A673 (cell line): ENCODE measurements at regions not wholly inside any gene's neighbourhood (a gene's known extent, or its start where the extent isn't known, plus 50 kb on each side); places are given as distances from the start of the nearest gene placed in this dataset.

Experiments
- BruUV-seq: library from RNA; stranded (reverse); fragments of 400-500 nt; replicated peaks from 2 replicates; lab custom pipeline; 2021; lab: Mats Ljungman, UMichigan
- CTCF ChIA-PET: fragments of 300-600 bp; sonication (Branson Sonifier 250); formaldehyde crosslinking; loops from one replicate; lab custom pipeline; 2022; ENCODE audit warnings: antibody characterized with exemption; lab: Charles Lee
- POLR2A ChIA-PET: fragments of 300-600 bp; sonication (Branson Sonifier 250); formaldehyde crosslinking; loops from one replicate; lab custom pipeline; 2022; ENCODE audit warnings: antibody characterized with exemption; ENCODE audit not compliant: low non-redundant PET; lab: Charles Lee
- DNase-seq: peaks from one replicate; pipeline ENCODE4 v3.0.0-alpha.2; 2015; ENCODE audit warnings: low spot score
- H3K27ac ChIP-seq: fragments of 200-600 bp; sonication (generic); 2 replicates; pipeline ENCODE4 v1.5.1; 2016; ENCODE audit warnings: mixed run types, low read depth, mild to moderate bottlenecking, mixed read lengths, antibody characterized with exemption, low read length; ENCODE audit not compliant: poor library complexity, severe bottlenecking
- H3K27me3 ChIP-seq: fragments of 200-600 bp; sonication (generic); replicated peaks from 2 replicates; pipeline ENCODE4 v1.6.1; 2017; ENCODE audit warnings: mixed run types, low read depth, mild to moderate bottlenecking, mixed read lengths, antibody characterized with exemption, low read length; ENCODE audit not compliant: insufficient read depth, poor library complexity
- H3K36me3 ChIP-seq: fragments of 200-600 bp; sonication (generic); 2 replicates; pipeline ENCODE4 v1.6.1; 2016; ENCODE audit warnings: mixed run types, mild to moderate bottlenecking, mixed read lengths, antibody characterized with exemption, low read length; ENCODE audit not compliant: insufficient read depth, poor library complexity, severe bottlenecking
- H3K4me1 ChIP-seq: fragments of 200-600 bp; sonication (generic); 2 replicates; pipeline ENCODE4 v1.6.1; 2017; ENCODE audit warnings: mixed run types, mild to moderate bottlenecking, mixed read lengths, antibody characterized with exemption, low read length; ENCODE audit not compliant: insufficient read depth, poor library complexity, severe bottlenecking
- H3K4me3 ChIP-seq: fragments of 200-600 bp; sonication (generic); 2 replicates; pipeline ENCODE4 v1.5.1; 2016; ENCODE audit warnings: low read depth, mixed run types, mild to moderate bottlenecking, mixed read lengths, low read length; ENCODE audit not compliant: poor library complexity, severe bottlenecking
- H3K9me3 ChIP-seq: fragments of 200-600 bp; sonication (generic); 2 replicates; pipeline ENCODE4 v1.6.1; 2016; ENCODE audit warnings: mixed run types, low read depth, mild to moderate bottlenecking, mixed read lengths, antibody characterized with exemption, low read length; ENCODE audit not compliant: poor library complexity, severe bottlenecking
- EZH2 ChIP-seq: fragments of 200-600 bp; sonication (generic); IDR thresholded peaks from 2 replicates; pipeline ENCODE4 v1.6.1; 2017; ENCODE audit warnings: borderline replicate concordance, low read depth, mild to moderate bottlenecking, mixed read lengths, antibody characterized with exemption, low read length; ENCODE audit not compliant: poor library complexity, severe bottlenecking
- intact Hi-C: fragments of 100-400 bp; cut with micrococcal nuclease; formaldehyde crosslinking; loops from one replicate; pipeline ENCODE4 v1.10.0; 2022; ENCODE audit not compliant: unreplicated experiment
- TF ChIP-seq, protein P1 (sequence below): fragments of 300-800, 200-600 bp; sonication (generic); conservative IDR thresholded peaks from 2 replicates; pipeline ENCODE4 v1.5.1; 2017; ENCODE audit warnings: low read depth, mild to moderate bottlenecking, antibody characterized with exemption, low read length, moderate library complexity, mixed read lengths

DNA sequence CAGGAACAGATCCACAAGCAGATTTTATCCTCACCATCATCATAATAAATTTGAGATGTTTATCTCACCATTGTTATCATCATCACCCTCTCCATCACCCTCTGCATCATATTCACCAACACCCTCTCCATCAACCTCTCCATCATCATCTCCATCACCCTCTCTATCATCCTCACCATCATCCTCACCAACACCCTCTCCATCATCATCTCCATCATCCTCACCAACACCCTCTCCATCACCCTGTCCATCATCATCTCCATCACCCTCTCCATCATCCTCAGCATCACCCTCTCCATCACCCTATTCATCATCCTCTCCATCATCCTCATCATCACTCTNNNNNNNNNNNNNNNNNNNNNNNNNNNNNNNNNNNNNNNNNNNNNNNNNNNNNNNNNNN, 567.0 kb upstream of the SGCD start:
- no peaks in the 10 kb centered on the region for H3K36me3 ChIP-seq
- ChIA-PET CTCF (no interaction called here), POLR2A (no interaction called here)
- intact Hi-C loops = no loop called here
- H3K4me1 ChIP-seq = no peaks in the 10 kb centered on the region
- H3K9me3 ChIP-seq = no peaks in the 10 kb centered on the region
- no peak overlapping the region for H3K4me3 ChIP-seq
- no peak overlapping the region for H3K27ac ChIP-seq
- no TSS peak for BruUV-seq
- H3K27me3 ChIP-seq = no peaks in the 10 kb centered on the region
- TF ChIP-seq EZH2 = no peak
- TF ChIP-seq, protein P1, sequence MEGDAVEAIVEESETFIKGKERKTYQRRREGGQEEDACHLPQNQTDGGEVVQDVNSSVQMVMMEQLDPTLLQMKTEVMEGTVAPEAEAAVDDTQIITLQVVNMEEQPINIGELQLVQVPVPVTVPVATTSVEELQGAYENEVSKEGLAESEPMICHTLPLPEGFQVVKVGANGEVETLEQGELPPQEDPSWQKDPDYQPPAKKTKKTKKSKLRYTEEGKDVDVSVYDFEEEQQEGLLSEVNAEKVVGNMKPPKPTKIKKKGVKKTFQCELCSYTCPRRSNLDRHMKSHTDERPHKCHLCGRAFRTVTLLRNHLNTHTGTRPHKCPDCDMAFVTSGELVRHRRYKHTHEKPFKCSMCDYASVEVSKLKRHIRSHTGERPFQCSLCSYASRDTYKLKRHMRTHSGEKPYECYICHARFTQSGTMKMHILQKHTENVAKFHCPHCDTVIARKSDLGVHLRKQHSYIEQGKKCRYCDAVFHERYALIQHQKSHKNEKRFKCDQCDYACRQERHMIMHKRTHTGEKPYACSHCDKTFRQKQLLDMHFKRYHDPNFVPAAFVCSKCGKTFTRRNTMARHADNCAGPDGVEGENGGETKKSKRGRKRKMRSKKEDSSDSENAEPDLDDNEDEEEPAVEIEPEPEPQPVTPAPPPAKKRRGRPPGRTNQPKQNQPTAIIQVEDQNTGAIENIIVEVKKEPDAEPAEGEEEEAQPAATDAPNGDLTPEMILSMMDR = no peak
- DNase-seq = no peak

DNA sequence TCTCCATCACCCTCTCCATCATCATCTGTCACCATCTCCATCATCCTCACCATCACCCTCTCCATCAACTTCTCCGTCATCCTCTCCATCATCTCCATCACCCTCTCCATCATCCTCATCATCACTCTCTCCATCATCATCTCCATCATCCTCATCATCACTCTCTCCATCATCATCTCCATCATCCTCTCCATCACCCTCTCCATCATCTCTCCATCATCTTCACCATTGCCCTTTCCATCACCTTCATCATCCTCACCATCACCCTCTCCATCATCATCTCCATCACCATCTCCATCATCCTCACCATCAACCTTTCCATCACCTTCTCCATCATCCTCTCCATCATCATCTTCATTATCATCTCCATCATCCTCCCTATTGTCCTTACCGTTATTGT, 565.5 kb upstream of the SGCD start:
- ChIA-PET CTCF (no interaction called here), POLR2A (no interaction called here)
- H3K27ac ChIP-seq = no peak overlapping the region

DNA sequence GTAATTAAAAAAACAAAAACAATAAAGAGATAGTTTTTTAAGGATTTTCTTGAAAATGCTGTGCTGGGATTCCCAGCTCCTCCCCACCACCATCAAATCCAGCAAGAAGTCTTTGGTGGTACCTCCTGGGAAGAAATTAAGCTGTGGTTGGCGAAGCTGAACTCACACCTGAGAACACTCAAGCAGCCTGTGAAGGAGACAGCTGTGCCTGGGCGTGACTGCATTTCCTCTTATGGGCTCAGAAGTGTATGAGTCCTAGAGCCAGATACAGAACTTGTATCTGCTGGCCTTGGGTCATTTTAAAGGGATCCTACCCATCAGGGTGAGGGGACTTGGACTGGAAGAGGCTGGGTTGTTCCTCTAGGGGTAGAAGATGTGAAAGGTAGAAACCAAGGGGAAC, 561.2 kb upstream of the SGCD start:
- TF ChIP-seq, protein P1 = no peak
- no peak for TF ChIP-seq EZH2
- ChIA-PET POLR2A (no interaction called here), CTCF (no interaction called here)
- Histone ChIP-seq H3K27ac (no peak overlapping the region), H3K36me3 (no peaks in the 10 kb centered on the region), H3K4me1 (no peaks in the 10 kb centered on the region), H3K27me3 (no peaks in the 10 kb centered on the region), H3K9me3 (no peaks in the 10 kb centered on the region), H3K4me3 (no peak overlapping the region)
- no TSS peak for BruUV-seq
- intact Hi-C loops = no loop called here
- DNase-seq = no peak

More for the DNA sequence above, 565.5 kb upstream of the SGCD start:
- no peak overlapping the region for H3K4me3 ChIP-seq
- no peaks in the 10 kb centered on the region for H3K36me3 ChIP-seq
- no peaks in the 10 kb centered on the region for H3K4me1 ChIP-seq
- intact Hi-C loops = no loop called here
- no peaks in the 10 kb centered on the region for H3K27me3 ChIP-seq
- no TSS peak for BruUV-seq
- no peaks in the 10 kb centered on the region for H3K9me3 ChIP-seq
- DNase-seq = no peak
- TF ChIP-seq, protein P1 = no peak
- TF ChIP-seq EZH2 = no peak
